Kidney epithelial cell (primary cell): ENCODE measurements at regions not wholly inside any gene's neighbourhood (a gene's known extent, or its start where the extent isn't known, plus 50 kb on each side); places are given as distances from the start of the nearest gene placed in this dataset.

Source experiments
- DNase-seq: peaks from one replicate; pipeline ENCODE4 v3.0.0-alpha.2; 2010; ENCODE audit warnings: low read depth
- H3K27me3 ChIP-seq: 2 replicates; pipeline ENCODE4 v1.6.0; 2011; ENCODE audit warnings: low read length; ENCODE audit not compliant: control insufficient read depth, insufficient read depth
- H3K36me3 ChIP-seq: 2 replicates; pipeline ENCODE4 v1.5.1; 2011; ENCODE audit warnings: low read length; ENCODE audit not compliant: control insufficient read depth, insufficient read depth
- H3K4me3 ChIP-seq: 2 replicates; pipeline ENCODE4 v1.5.1; 2011; ENCODE audit warnings: low read depth, mild to moderate bottlenecking, control low read depth, low read length
- CTCF ChIP-seq: IDR thresholded peaks from 2 replicates; pipeline ENCODE4 v1.5.1; 2011; ENCODE audit warnings: mild to moderate bottlenecking, moderate library complexity, low read length, control low read depth, inconsistent platforms; ENCODE audit not compliant: insufficient read depth, poor library complexity, severe bottlenecking

DNA sequence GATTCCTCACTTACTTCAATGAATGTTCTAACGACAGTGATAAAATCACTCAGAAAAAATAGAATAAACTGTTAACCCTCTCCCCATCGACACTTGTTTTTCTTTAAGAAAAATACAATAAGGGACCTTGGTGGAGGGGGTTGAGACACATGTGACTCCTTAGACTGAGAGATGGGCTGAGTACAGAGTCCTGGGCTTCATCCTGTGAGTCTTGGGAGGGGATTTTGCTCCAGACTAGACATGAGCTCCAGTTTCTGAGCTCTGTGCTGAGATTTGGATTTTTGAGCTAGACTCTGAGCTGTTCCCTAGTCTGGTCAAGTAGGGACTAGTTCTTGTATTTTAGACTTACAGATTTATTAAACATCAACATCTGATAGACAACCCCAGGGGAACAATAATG is 241.5 kb upstream of the MVB12B start:
- no peak for TF ChIP-seq CTCF
- Histone ChIP-seq H3K36me3 (no peaks in the 10 kb centered on the region), H3K27me3 (peaks cover 2% of the 10 kb centered on the region), H3K4me3 (no peak overlapping the region)
- DNase-seq = no peak

DNA sequence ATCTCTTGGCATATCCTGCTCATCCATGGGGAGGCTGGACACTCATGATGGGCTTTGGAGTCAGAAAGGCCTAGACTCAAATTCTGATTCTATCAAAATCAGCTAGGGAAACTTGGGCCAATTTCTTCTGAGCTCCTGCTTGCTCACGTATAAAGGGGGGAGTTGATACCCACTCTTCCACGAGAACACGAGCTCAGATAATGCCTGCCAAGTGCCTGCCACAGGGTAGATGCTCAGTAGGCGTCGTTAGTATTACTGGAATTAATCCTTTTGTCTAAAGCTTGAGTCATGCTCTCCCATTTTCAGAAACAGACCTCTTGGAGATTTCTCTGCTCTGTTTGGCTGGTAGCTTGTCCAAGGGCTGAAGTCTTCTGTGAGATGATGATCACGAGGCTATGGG is 238.3 kb upstream of the MVB12B start:
- no peak for DNase-seq
- TF ChIP-seq CTCF = no peak
- no peaks in the 10 kb centered on the region for H3K27me3 ChIP-seq
- H3K36me3 ChIP-seq = no peaks in the 10 kb centered on the region
- no peak overlapping the region for H3K4me3 ChIP-seq

- no peak for DNase-seq
- Histone ChIP-seq H3K36me3 (no peaks in the 10 kb centered on the region), H3K27me3 (peaks cover under 1% of the 10 kb centered on the region), H3K4me3 (no peak overlapping the region)
- TF ChIP-seq CTCF = no peak
These were observed 236.8 kb upstream of the MVB12B start for GRCh38 chr9:126089789-126090188.

DNA sequence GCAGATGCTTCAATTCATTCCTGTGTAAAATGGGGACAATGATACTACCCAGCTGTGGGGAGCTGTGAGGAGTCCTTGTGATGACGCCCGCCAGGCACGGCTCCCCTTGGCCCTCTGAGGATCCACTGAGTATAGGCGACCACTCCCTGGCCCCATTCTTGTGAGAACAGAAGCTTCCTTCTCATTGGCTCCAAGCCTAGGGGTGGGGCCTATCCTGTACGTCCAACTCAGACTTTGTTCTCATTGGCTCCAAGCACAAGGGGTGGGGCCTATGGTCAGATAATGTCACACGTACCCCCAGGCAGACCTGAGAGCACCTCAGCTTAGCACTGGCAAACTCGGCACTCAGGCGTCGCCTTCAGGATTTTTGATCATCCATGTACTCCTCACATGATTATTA is 232.9 kb upstream of the MVB12B start:
- Histone ChIP-seq H3K4me3 (no peak overlapping the region), H3K36me3 (no peaks in the 10 kb centered on the region), H3K27me3 (peaks cover 7% of the 10 kb centered on the region)
- no peak for DNase-seq
- no peak for TF ChIP-seq CTCF

- peaks cover 7% of the 10 kb centered on the region for H3K27me3 ChIP-seq
- DNase-seq = no peak
- H3K4me3 ChIP-seq = no peak overlapping the region
- H3K36me3 ChIP-seq = no peaks in the 10 kb centered on the region
- TF ChIP-seq CTCF = no peak
These were observed 231.0 kb upstream of the MVB12B start for GRCh38 chr9:126095546-126096190.

- Histone ChIP-seq H3K4me3 (no peak overlapping the region), H3K27me3 (peaks cover 7% of the 10 kb centered on the region), H3K36me3 (no peaks in the 10 kb centered on the region)
- no peak for TF ChIP-seq CTCF
- DNase-seq = no peak
These were observed 230.3 kb upstream of the MVB12B start for GRCh38 chr9:126096340-126096739.
